ENCODE measurements at regions not wholly inside any gene's neighbourhood (a gene's known extent, or its start where the extent isn't known, plus 50 kb on each side); places are given as distances from the start of the nearest gene placed in this dataset.

DNA sequence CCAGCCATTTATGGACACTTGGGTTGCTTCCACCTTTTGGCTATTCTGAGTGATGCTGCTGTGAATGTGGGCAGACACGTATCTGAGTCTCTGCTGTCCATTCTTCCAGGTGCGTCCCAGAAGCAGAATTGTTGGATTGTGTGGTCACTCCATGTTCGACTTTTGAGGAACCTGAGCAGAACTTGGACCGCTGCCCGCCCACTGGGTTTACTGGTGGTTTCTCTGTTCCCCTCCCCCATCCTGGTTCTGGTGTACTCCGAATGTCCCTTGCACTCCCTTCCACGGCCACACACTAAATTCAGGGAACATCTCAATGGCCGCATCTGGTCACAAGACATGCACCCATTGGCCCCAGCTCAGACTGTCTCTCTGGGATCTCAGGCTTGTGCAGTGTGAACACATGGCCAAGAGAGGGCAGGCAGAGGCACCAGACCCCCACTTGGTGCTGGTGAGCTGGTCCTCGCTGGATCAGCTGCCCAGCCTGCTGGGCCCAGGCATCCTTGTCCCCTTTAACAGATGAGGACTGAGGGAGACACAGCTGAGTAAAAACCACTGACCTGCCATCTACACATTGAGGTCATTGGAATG is 565.1 kb downstream of the NPHP4 start:
- no peak for DNase-seq
- Histone ChIP-seq H3K27me3 (peaks cover 12 to 90% (median 19%) of the 10 kb centered on the region in 3 donors), H3K27ac (no peak overlapping the region), H3K9me3 (no peaks in the 10 kb centered on the region), H3K4me3 (no peak overlapping the region), H3K4me1 (no peaks in the 10 kb centered on the region), H3K36me3 (no peaks in the 10 kb centered on the region)
- TF ChIP-seq POLR2A (IDR thresholded peaks at IDR 0.05) (no peak), POLR2AphosphoS5 (IDR thresholded peaks at IDR 0.05) (no peak), EP300 (IDR thresholded peaks at IDR 0.05) (no peak)
- TF ChIP-seq, protein P1, sequence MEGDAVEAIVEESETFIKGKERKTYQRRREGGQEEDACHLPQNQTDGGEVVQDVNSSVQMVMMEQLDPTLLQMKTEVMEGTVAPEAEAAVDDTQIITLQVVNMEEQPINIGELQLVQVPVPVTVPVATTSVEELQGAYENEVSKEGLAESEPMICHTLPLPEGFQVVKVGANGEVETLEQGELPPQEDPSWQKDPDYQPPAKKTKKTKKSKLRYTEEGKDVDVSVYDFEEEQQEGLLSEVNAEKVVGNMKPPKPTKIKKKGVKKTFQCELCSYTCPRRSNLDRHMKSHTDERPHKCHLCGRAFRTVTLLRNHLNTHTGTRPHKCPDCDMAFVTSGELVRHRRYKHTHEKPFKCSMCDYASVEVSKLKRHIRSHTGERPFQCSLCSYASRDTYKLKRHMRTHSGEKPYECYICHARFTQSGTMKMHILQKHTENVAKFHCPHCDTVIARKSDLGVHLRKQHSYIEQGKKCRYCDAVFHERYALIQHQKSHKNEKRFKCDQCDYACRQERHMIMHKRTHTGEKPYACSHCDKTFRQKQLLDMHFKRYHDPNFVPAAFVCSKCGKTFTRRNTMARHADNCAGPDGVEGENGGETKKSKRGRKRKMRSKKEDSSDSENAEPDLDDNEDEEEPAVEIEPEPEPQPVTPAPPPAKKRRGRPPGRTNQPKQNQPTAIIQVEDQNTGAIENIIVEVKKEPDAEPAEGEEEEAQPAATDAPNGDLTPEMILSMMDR (IDR thresholded peaks at IDR 0.05), result no peak
- intact Hi-C loops (cut with DNase I), result no loop called here
- WGBS, 2 donors, result 89 to 91% methylated on average over 9 of the region's 9 CpGs

- TF ChIP-seq POLR2A (IDR thresholded peaks at IDR 0.05) (no peak), POLR2AphosphoS5 (IDR thresholded peaks at IDR 0.05) (no peak), EP300 (IDR thresholded peaks at IDR 0.05) (no peak)
- TF ChIP-seq, protein P1 (IDR thresholded peaks at IDR 0.05), result no peak
- H3K27me3 ChIP-seq, result peaks cover 12 to 79% (median 19%) of the 10 kb centered on the region in 3 donors
- no peaks in the 10 kb centered on the region for H3K4me1 ChIP-seq
- intact Hi-C loops (cut with DNase I), result no loop called here
- WGBS, 2 donors, result 41 to 59% methylated on average over 19 of the region's 19 CpGs
- H3K27ac ChIP-seq, result no peak overlapping the region
- H3K4me3 ChIP-seq, result no peak overlapping the region
- no peaks in the 10 kb centered on the region for H3K9me3 ChIP-seq
- no peaks in the 10 kb centered on the region for H3K36me3 ChIP-seq
- DNase-seq, result no peak
These were observed 567.2 kb downstream of the NPHP4 start for GRCh38 chr1:5424802-5425703.

DNA sequence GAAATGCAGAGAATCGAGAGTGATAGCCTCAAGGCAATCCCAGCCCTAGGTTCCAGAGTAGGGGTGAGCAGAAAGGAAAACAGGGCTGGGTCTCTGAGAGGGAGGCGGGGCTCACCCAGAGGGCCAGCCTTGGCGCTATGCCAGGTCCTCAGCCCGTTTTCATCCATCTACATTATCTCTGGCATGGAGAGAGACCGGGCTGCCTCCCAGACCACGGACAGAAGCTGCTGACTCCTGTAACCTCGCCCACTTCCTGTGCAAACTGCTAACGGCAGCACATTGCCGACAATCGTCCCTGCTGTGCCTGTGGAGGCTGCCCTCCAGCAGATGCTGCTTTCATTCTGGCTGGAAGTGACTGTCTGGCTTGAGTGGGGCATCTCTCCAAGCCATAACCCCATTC is 569.1 kb downstream of the NPHP4 start:
- Histone ChIP-seq H3K27ac (no peak overlapping the region), H3K9me3 (no peaks in the 10 kb centered on the region), H3K4me1 (no peaks in the 10 kb centered on the region), H3K4me3 (no peak overlapping the region), H3K36me3 (no peaks in the 10 kb centered on the region), H3K27me3 (peaks cover 9 to 64% (median 19%) of the 10 kb centered on the region in 3 donors)
- WGBS, 2 donors, result 6 to 18% methylated on average over 10 of the region's 10 CpGs
- no peak for DNase-seq
- intact Hi-C loops (cut with DNase I), result no loop called here
- TF ChIP-seq POLR2A (IDR thresholded peaks at IDR 0.05) (no peak), EP300 (IDR thresholded peaks at IDR 0.05) (no peak), POLR2AphosphoS5 (IDR thresholded peaks at IDR 0.05) (no peak)
- TF ChIP-seq, protein P1 (IDR thresholded peaks at IDR 0.05), result no peak

DNA sequence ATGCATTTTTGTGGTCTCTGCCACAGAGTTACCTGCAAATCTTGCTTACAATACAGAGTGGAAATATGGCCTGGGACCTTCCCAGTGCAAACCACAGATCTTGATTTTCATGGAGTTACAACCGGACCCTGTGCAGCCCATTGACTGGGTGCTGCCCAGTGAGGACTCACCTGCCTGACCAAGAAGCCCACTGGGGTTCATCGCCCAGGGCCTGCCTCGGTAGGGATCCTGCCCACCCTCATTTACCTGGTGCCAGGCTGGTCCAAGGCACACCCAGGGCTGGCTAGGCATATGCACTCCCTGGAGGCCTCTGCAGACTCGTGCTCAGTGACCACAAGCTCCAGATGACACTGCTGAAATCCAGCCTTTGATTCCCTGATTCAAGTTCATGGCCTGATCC is 572.7 kb downstream of the NPHP4 start:
- no peaks in the 10 kb centered on the region for H3K4me1 ChIP-seq
- 76 to 80% methylated on average over 4 of the region's 4 CpGs for WGBS, 2 donors
- H3K27ac ChIP-seq, result no peak overlapping the region
- TF ChIP-seq POLR2A (IDR thresholded peaks at IDR 0.05) (no peak), EP300 (IDR thresholded peaks at IDR 0.05) (no peak), POLR2AphosphoS5 (IDR thresholded peaks at IDR 0.05) (no peak)
- TF ChIP-seq, protein P1 (IDR thresholded peaks at IDR 0.05), result no peak
- no peaks in the 10 kb centered on the region for H3K36me3 ChIP-seq
- intact Hi-C loops (cut with DNase I), result no loop called here
- peaks cover 4 to 28% (median 4%) of the 10 kb centered on the region in 3 donors for H3K27me3 ChIP-seq
- H3K4me3 ChIP-seq, result no peak overlapping the region
- DNase-seq, result no peak
- H3K9me3 ChIP-seq, result no peaks in the 10 kb centered on the region
